HCT116 (cell line): ENCODE measurements at regions not wholly inside any gene's neighbourhood (a gene's known extent, or its start where the extent isn't known, plus 50 kb on each side); places are given as distances from the start of the nearest gene placed in this dataset.
"Not testable (repeated sequence)": the region's sequence is repeated elsewhere in the genome, so short reads cannot be mapped to it uniquely, and the experiment has no call there.

Experiments used
- ATAC-seq: fragments of 200-7000 bp; cut with Tn5 transposase; 2 replicates; pipeline ENCODE4 v1.9.1; 2020; ENCODE audit warnings: mild to moderate bottlenecking, moderate library complexity
- BruUV-seq: library from RNA; stranded (reverse); fragments of 400-500 nt; replicated peaks from 2 replicates; lab custom pipeline; 2021; lab: Mats Ljungman, UMichigan
- CTCF ChIA-PET: fragments of 300-600 bp; sonication (Branson Sonifier 250); formaldehyde crosslinking; loops from one replicate; lab custom pipeline; 2021; ENCODE audit warnings: antibody characterized with exemption; lab: Charles Lee
- POLR2A ChIA-PET: fragments of 300-600, 350-600 bp; sonication (Branson Sonifier 250); formaldehyde crosslinking; loops from one replicate; lab custom pipeline; 2021; ENCODE audit warnings: antibody characterized with exemption; lab: Charles Lee
- RAD21 ChIA-PET, 2 experiments: fragments of 300-600 bp; sonication (Branson Sonifier 250); formaldehyde crosslinking; loops; one replicate each; lab custom pipeline; 2023; ENCODE audit warnings: low total read pairs in 2 of 2; ENCODE audit not compliant: uncharacterized antibody in 2 of 2, unreplicated experiment in 2 of 2, low non-redundant PET in 1 of 2; lab: Charles Lee
- DNase-seq: peaks from one replicate; pipeline ENCODE4 v3.0.0-alpha.2; 2010; ENCODE audit warnings: low read depth, low spot score
- H2AFZ ChIP-seq: fragments of 200-600 bp; shearing (Covaris generic), sonication (generic); 2 replicates; pipeline ENCODE4 v1.6.1; 2017; ENCODE audit warnings: low read depth, mixed run types, mixed read lengths, antibody characterized with exemption, low read length; ENCODE audit not compliant: poor library complexity, severe bottlenecking
- H3K27ac ChIP-seq: 2 replicates; pipeline ENCODE4 v1.5.1; 2012; ENCODE audit warnings: low read depth, low read length
- H3K27me3 ChIP-seq: fragments of 200-600 bp; sonication (generic); 2 replicates; pipeline ENCODE4 v1.6.1; 2016; ENCODE audit warnings: mixed run types, low read length, mixed read lengths; ENCODE audit not compliant: insufficient read depth
- H3K36me3 ChIP-seq, 2 experiments: fragments of 200-500 bp in 1 of 2; fragments of 200-600 bp in 1 of 2; sonication (Bioruptor generic) in 1 of 2; sonication (generic) in 1 of 2; 2 replicates each; pipeline versions ENCODE4 v1.5.1 to v1.6.1; 2014 to 2016; ENCODE audit warnings: low read length in 2 of 2, inconsistent platforms in 1 of 2, mixed read lengths in 1 of 2, mixed run types in 1 of 2; ENCODE audit not compliant: insufficient read depth in 2 of 2, control insufficient read depth in 1 of 2
- H3K4me1 ChIP-seq, 2 experiments: fragments of 200-600 bp in 1 of 2; sonication (generic) in 1 of 2; 2 replicates each; pipeline versions ENCODE4 v1.5.1 to v1.6.1; 2012 to 2017; ENCODE audit warnings: low read length in 2 of 2, inconsistent platforms in 1 of 2, mild to moderate bottlenecking in 1 of 2, mixed read lengths in 1 of 2, mixed run types in 1 of 2, moderate library complexity in 1 of 2; ENCODE audit not compliant: insufficient read depth in 2 of 2, control insufficient read depth in 1 of 2
- H3K4me2 ChIP-seq: fragments of 200-600 bp; sonication (generic); 2 replicates; pipeline ENCODE4 v1.6.1; 2017; ENCODE audit warnings: mixed run types, low read length, mixed read lengths
- H3K4me3 ChIP-seq, 2 experiments: fragments of 200-600 bp in 1 of 2; sonication (generic) in 1 of 2; replicated peaks in 1 of 2; 2 replicates each; pipeline ENCODE4 v1.5.1; 2011 to 2016; ENCODE audit warnings: low read length in 2 of 2, control low read depth in 1 of 2, low read depth in 1 of 2, mild to moderate bottlenecking in 1 of 2, mixed read lengths in 1 of 2, mixed run types in 1 of 2
- H3K79me2 ChIP-seq: fragments of 200-600 bp; sonication (generic); 2 replicates; pipeline ENCODE4 v1.6.1; 2017; ENCODE audit warnings: mild to moderate bottlenecking, mixed run types, low read length, moderate library complexity, mixed read lengths; ENCODE audit not compliant: insufficient read depth
- H3K9ac ChIP-seq: fragments of 200-600 bp; sonication (generic); 2 replicates; pipeline ENCODE4 v1.6.1; 2016; ENCODE audit warnings: low read length, mixed read lengths
- H3K9me2 ChIP-seq: fragments of 200-600 bp; sonication (generic), shearing (Covaris generic); 2 replicates; pipeline ENCODE4 v1.6.1; 2017; ENCODE audit warnings: mixed run types, mild to moderate bottlenecking, moderate library complexity; ENCODE audit not compliant: insufficient read depth
- H3K9me3 ChIP-seq, 2 experiments: fragments of 200-500 bp in 1 of 2; fragments of 200-600 bp in 1 of 2; sonication (Bioruptor generic) in 1 of 2; sonication (generic) in 1 of 2; 2 replicates each; pipeline ENCODE4 v1.6.1; 2014 to 2017; ENCODE audit warnings: low read length in 2 of 2, mixed read lengths in 2 of 2, inconsistent platforms in 1 of 2, low read depth in 1 of 2, mild to moderate bottlenecking in 1 of 2, mixed run types in 1 of 2, moderate library complexity in 1 of 2; ENCODE audit not compliant: control insufficient read depth in 1 of 2, insufficient read depth in 1 of 2
- H4K20me1 ChIP-seq: fragments of 200-600 bp; sonication (generic), shearing (Covaris generic); 2 replicates; pipeline ENCODE4 v1.6.1; 2017; ENCODE audit warnings: mixed run types, mild to moderate bottlenecking, moderate library complexity; ENCODE audit not compliant: insufficient read depth
- CBX3 ChIP-seq: IDR thresholded peaks from 2 replicates; pipeline ENCODE4 v1.6.1; 2012; ENCODE audit warnings: low read depth
- CEBPB ChIP-seq: IDR thresholded peaks from 2 replicates; pipeline ENCODE4 v1.6.1; 2012; ENCODE audit warnings: low read depth
- EGR1 ChIP-seq: IDR thresholded peaks from 2 replicates; pipeline ENCODE4 v1.6.1; 2012; ENCODE audit warnings: low read depth
- EZH2 ChIP-seq: fragments of 200-600 bp; sonication (generic); IDR thresholded peaks from 2 replicates; pipeline ENCODE4 v1.6.1; 2017; ENCODE audit warnings: antibody characterized with exemption, mixed run types
- FOSL1 ChIP-seq: IDR thresholded peaks from 2 replicates; pipeline ENCODE4 v1.6.1; 2012; ENCODE audit warnings: low read depth
- JUND ChIP-seq: IDR thresholded peaks from 2 replicates; pipeline ENCODE4 v1.6.1; 2012
- POLR2A ChIP-seq: IDR thresholded peaks from 2 replicates; pipeline ENCODE4 v1.7.0; 2011; ENCODE audit warnings: borderline replicate concordance; ENCODE audit not compliant: insufficient read depth, insufficient read length; ENCODE audit errors: extremely low read depth
- POLR2AphosphoS5 ChIP-seq: IDR thresholded peaks from 2 replicates; pipeline ENCODE4 v1.6.1; 2011; ENCODE audit warnings: mild to moderate bottlenecking, low read depth, low read length, moderate library complexity
- RAD21 ChIP-seq: IDR thresholded peaks from 2 replicates; pipeline ENCODE4 v1.6.1; 2012; ENCODE audit warnings: low read depth, mild to moderate bottlenecking
- SIN3A ChIP-seq: IDR thresholded peaks from 2 replicates; pipeline ENCODE4 v1.6.1; 2012; ENCODE audit warnings: low read depth
- YY1 ChIP-seq: IDR thresholded peaks from 2 replicates; pipeline ENCODE4 v1.6.1; 2011; ENCODE audit warnings: low read length, low read depth, moderate library complexity, mild to moderate bottlenecking; ENCODE audit not compliant: insufficient replicate concordance; ENCODE audit errors: extremely low read depth
- intact Hi-C: fragments of 100-400 bp; cut with micrococcal nuclease; formaldehyde crosslinking; loops from 2 replicates; pipeline ENCODE4 v1.10.0; 2022
- TF ChIP-seq, protein P1 (sequence below), 3 experiments: fragments of 200-600 bp in 1 of 3; sonication (generic) in 1 of 3; IDR thresholded peaks in 2 of 3; conservative IDR thresholded peaks in 1 of 3; 2 replicates each; pipeline ENCODE4 v1.5.1; 2012 to 2017; ENCODE audit warnings: low read depth in 2 of 3, low read length in 2 of 3, antibody characterized with exemption in 1 of 3, borderline replicate concordance in 1 of 3, control low read depth in 1 of 3, mild to moderate bottlenecking in 1 of 3, mixed read lengths in 1 of 3, mixed run types in 1 of 3, moderate library complexity in 1 of 3; ENCODE audit not compliant: insufficient read depth in 1 of 3
- TF ChIP-seq, protein P2 (sequence below): IDR thresholded peaks from 2 replicates; pipeline ENCODE4 v1.6.1; 2012; ENCODE audit warnings: low read depth

DNA sequence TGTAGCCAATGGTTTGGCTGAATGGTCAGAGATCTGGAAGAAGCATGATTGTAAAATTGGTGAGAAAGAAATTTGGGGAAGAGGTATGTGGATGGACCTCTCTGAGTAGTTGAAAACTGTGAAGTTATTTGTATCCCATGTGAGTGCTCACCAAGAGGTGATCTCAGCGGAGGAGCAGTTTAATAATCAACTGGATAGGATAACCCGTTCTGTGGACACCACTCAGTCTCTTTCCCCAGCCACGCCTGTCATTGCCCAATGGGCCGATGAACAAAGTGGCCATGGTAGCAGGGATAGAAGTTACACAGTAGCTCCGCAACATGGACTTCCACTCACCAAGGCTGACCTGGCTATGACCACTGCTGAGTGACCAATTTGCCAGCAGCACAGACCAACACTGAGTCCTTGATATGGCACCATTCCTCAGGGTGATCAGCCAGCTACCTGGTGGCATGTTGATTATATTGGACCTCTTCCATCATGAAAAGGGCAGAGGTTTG lies 257.4 kb upstream of the ATXN7L3B start:
- POLR2A ChIA-PET: no interaction called here
- ATAC-seq (no peak), DNase-seq (no peak)
- no peak overlapping the region for H2AFZ ChIP-seq
- no peaks in the 10 kb centered on the region for H4K20me1 ChIP-seq
- CTCF ChIA-PET: no interaction called here
- H3K9ac ChIP-seq: no peak overlapping the region
- H3K79me2 ChIP-seq: no peaks in the 10 kb centered on the region
- no TSS peak for BruUV-seq
- no peaks in the 10 kb centered on the region for H3K4me1 ChIP-seq
- H3K4me3 ChIP-seq: no peak overlapping the region
- no peak for TF ChIP-seq SIN3A
- TF ChIP-seq JUND: no peak
- TF ChIP-seq CBX3: no peak
- TF ChIP-seq, protein P1, sequence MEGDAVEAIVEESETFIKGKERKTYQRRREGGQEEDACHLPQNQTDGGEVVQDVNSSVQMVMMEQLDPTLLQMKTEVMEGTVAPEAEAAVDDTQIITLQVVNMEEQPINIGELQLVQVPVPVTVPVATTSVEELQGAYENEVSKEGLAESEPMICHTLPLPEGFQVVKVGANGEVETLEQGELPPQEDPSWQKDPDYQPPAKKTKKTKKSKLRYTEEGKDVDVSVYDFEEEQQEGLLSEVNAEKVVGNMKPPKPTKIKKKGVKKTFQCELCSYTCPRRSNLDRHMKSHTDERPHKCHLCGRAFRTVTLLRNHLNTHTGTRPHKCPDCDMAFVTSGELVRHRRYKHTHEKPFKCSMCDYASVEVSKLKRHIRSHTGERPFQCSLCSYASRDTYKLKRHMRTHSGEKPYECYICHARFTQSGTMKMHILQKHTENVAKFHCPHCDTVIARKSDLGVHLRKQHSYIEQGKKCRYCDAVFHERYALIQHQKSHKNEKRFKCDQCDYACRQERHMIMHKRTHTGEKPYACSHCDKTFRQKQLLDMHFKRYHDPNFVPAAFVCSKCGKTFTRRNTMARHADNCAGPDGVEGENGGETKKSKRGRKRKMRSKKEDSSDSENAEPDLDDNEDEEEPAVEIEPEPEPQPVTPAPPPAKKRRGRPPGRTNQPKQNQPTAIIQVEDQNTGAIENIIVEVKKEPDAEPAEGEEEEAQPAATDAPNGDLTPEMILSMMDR (IDR thresholded peaks at IDR 0.05 in 2 of 3, conservative IDR thresholded peaks at IDR 0.05 in 1 of 3; ENCODE audit: borderline replicate concordance in 1 of 3, insufficient read depth in 1 of 3, low read depth in 2 of 3, low read length in 2 of 3): no peak
- TF ChIP-seq POLR2A: no peak
- TF ChIP-seq CEBPB: no peak
- TF ChIP-seq, protein P2, sequence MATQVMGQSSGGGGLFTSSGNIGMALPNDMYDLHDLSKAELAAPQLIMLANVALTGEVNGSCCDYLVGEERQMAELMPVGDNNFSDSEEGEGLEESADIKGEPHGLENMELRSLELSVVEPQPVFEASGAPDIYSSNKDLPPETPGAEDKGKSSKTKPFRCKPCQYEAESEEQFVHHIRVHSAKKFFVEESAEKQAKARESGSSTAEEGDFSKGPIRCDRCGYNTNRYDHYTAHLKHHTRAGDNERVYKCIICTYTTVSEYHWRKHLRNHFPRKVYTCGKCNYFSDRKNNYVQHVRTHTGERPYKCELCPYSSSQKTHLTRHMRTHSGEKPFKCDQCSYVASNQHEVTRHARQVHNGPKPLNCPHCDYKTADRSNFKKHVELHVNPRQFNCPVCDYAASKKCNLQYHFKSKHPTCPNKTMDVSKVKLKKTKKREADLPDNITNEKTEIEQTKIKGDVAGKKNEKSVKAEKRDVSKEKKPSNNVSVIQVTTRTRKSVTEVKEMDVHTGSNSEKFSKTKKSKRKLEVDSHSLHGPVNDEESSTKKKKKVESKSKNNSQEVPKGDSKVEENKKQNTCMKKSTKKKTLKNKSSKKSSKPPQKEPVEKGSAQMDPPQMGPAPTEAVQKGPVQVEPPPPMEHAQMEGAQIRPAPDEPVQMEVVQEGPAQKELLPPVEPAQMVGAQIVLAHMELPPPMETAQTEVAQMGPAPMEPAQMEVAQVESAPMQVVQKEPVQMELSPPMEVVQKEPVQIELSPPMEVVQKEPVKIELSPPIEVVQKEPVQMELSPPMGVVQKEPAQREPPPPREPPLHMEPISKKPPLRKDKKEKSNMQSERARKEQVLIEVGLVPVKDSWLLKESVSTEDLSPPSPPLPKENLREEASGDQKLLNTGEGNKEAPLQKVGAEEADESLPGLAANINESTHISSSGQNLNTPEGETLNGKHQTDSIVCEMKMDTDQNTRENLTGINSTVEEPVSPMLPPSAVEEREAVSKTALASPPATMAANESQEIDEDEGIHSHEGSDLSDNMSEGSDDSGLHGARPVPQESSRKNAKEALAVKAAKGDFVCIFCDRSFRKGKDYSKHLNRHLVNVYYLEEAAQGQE: no peak
- TF ChIP-seq FOSL1: no peak
- no peak for TF ChIP-seq EZH2
- TF ChIP-seq EGR1: no peak
- no peak for TF ChIP-seq YY1
- no peak for TF ChIP-seq POLR2AphosphoS5
- no peak for TF ChIP-seq RAD21
- H3K27me3 ChIP-seq: no peaks in the 10 kb centered on the region
- H3K27ac ChIP-seq: no peak overlapping the region
- peaks cover 3 to 8% of the 10 kb centered on the region in 2 experiments; a peak in 1 of 4 replicates for H3K9me3 ChIP-seq
- H3K9me2 ChIP-seq: no peaks in the 10 kb centered on the region
- RAD21 ChIA-PET: no interaction called here
- no peak overlapping the region for H3K4me2 ChIP-seq
- intact Hi-C loops: no loop called here
- H3K36me3 ChIP-seq: no peaks in the 10 kb centered on the region

DNA sequence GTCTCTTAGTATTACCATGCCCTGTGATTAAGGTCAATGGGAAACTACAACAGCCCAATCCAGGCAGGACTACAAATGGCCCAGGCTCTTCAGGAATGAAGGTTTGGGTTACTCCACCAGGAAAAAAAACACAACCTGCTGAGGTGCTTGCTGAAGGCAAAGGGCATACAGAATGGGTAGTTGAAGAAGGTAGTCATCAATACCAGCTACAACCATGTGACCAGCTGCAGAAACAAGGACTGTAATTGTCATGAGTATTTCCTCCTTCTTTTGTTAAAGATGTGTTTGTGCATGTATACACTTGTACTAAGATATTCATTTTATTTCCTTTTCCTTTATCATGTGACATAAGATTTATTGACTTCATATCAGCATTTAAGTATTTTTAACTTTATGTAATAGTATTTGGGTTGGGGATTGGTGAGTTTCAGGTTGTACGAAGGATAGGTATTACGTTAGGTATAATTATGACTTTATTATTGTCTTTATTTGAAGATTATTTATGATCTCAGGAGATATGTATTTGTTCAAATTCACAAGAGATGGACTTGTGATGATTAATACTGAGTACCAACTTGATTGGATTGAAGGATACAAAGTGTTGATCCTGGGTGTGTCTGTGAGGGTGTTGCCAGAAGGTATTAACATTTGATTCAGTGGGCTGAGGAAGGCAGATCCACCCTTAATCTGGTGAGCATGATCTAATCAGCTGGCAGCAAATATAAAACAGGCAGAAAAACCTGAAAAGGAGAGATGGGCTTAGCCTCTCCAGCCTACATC lies 256.0 kb upstream of the ATXN7L3B start:
- H3K4me2 ChIP-seq, CTCF ChIA-PET, H3K9me3 ChIP-seq, H2AFZ ChIP-seq, POLR2A ChIA-PET, DNase-seq, H3K4me1 ChIP-seq, H4K20me1 ChIP-seq, H3K9ac ChIP-seq, ATAC-seq, BruUV-seq, H3K4me3 ChIP-seq, intact Hi-C loops, H3K79me2 ChIP-seq, H3K36me3 ChIP-seq, H3K9me2 ChIP-seq, H3K27ac ChIP-seq, H3K27me3 ChIP-seq, RAD21 ChIA-PET: not testable (repeated sequence)
